ENCODE measurements at regions not wholly inside any gene's neighbourhood (a gene's known extent, or its start where the extent isn't known, plus 50 kb on each side); places are given as distances from the start of the nearest gene placed in this dataset.

- Histone ChIP-seq H3K23ac (ENCODE audit: low read depth, low read length) (no peak overlapping the region), H3K9me3 (ENCODE audit: control insufficient read depth, insufficient read depth, low read length) (no peaks in the 10 kb centered on the region), H4K91ac (ENCODE audit: insufficient read depth, low read depth, low read length) (no peak overlapping the region), H3K27me3 (ENCODE audit: control insufficient read depth, insufficient read depth, low read length) (no peaks in the 10 kb centered on the region), H3K9ac (ENCODE audit: low read depth, low read length) (no peak overlapping the region), H3K27ac (ENCODE audit: insufficient read depth, low read length) (no peak overlapping the region), H3K56ac (ENCODE audit: extremely low read depth, insufficient read depth, low read length) (no peak overlapping the region), H3K14ac (replicated peaks; ENCODE audit: low read depth, low read length) (no peak overlapping the region), H3K4me2 (ENCODE audit: low read depth, low read length) (no peak overlapping the region), H2BK20ac (ENCODE audit: low read depth, low read length) (no peak overlapping the region), H3K18ac (ENCODE audit: low read depth, low read length) (no peak overlapping the region), H2BK120ac (ENCODE audit: low read depth, low read length) (no peak overlapping the region), H2AK5ac (ENCODE audit: low read depth, low read length) (no peak overlapping the region), H2AFZ (replicated peaks; ENCODE audit: low read length, poor library complexity) (no peak overlapping the region), H3K4me3 (ENCODE audit: insufficient read depth, low read depth, low read length) (no peak overlapping the region), H3K79me1 (ENCODE audit: low read depth in 1 of 2, low read length in 2 of 2) (no peaks in the 10 kb centered on the region), H2BK5ac (ENCODE audit: low read depth, low read length, poor library complexity, severe bottlenecking) (no peak overlapping the region), H4K8ac (ENCODE audit: low read depth in 2 of 2, low read length in 2 of 2) (no peak overlapping the region), H2BK15ac (ENCODE audit: low read depth, low read length) (no peak overlapping the region), H3K4me1 (ENCODE audit: control insufficient read depth, insufficient read depth, low read length) (no peaks in the 10 kb centered on the region), H2AK9ac (replicated peaks; ENCODE audit: low read depth, low read length, poor library complexity) (no peak overlapping the region), H3K4ac (ENCODE audit: low read depth, low read length) (no peak overlapping the region), H4K5ac (ENCODE audit: low read depth, low read length) (no peak overlapping the region), H3K9me1 (ENCODE audit: insufficient read depth, low read length) (no peaks in the 10 kb centered on the region), H4K20me1 (ENCODE audit: insufficient read depth, low read length) (no peaks in the 10 kb centered on the region), H3K36me3 (ENCODE audit: control insufficient read depth, insufficient read depth, low read length) (no peaks in the 10 kb centered on the region)
- ATAC-seq (ENCODE audit: low read depth) (no peak), DNase-seq (no peak)
- ChIA-PET POLR2A (ENCODE audit: unreplicated experiment) (no interaction called here), CTCF (interaction anchor here (1.2 kb wide), 1 partner anchor 80 kb away, joined by 3 read pairs; no protein-coding TSS in a partner anchor)
- no TSS peak for BruUV-seq (replicated peaks)
- dilution Hi-C loops (cut with HindIII; ENCODE audit: low sequenced_read_pairs, unreplicated experiment) (no loop called here), intact Hi-C loops (cut with micrococcal nuclease) (no loop called here), in situ Hi-C loops (cut with MboI; ENCODE audit: low sequenced_read_pairs) (no loop called here)
- 0 out of 2 replicates have a peak, but pooled peaks have one; percentile 4 for TF ChIP-seq MAFK (IDR thresholded peaks at IDR 0.05; ENCODE audit: low read depth, low read length)
- no peak for TF ChIP-seq RFX5 (IDR thresholded peaks at IDR 0.05; ENCODE audit: low read depth, low read length)
Measured at GRCh38 chr9:108133101-108133500, 643.5 kb upstream of the KLF4 start.
